ENCODE measurements at regions not wholly inside any gene's neighbourhood (a gene's known extent, or its start where the extent isn't known, plus 50 kb on each side); places are given as distances from the start of the nearest gene placed in this dataset.

GRCh38 chr4:163622379-163623035 is 128.0 kb downstream of the TMA16 start:
- no peak overlapping the region for H3K4me3 ChIP-seq (ENCODE audit: low read length)
- no peaks in the 10 kb centered on the region for H3K36me3 ChIP-seq (ENCODE audit: control insufficient read depth, insufficient read depth, low read length)
- H3K36me3 Mint-ChIP-seq = no peaks in the 10 kb centered on the region
- no peak overlapping the region for H3K27ac Mint-ChIP-seq
- H3K4me1 ChIP-seq (ENCODE audit: control insufficient read depth, insufficient read depth, low read length) = no peaks in the 10 kb centered on the region
- no peak for TF ChIP-seq CTCF (IDR thresholded peaks at IDR 0.05)
- H3K9me3 ChIP-seq (ENCODE audit: control insufficient read depth, insufficient read depth, low read length) = no peaks in the 10 kb centered on the region
- H3K27ac ChIP-seq (ENCODE audit: low read length) = no peak overlapping the region
- no peak for ATAC-seq
- DNase-seq = no peak
- 69% methylated on average over 5 of the region's 5 CpGs for WGBS (ENCODE audit: insufficient coverage)
- no peak overlapping the region for H3K4me3 Mint-ChIP-seq
- H3K9me3 Mint-ChIP-seq = peaks cover 3 to 7% of the 10 kb centered on the region in 2 donors
- no peaks in the 10 kb centered on the region for H3K27me3 ChIP-seq (ENCODE audit: control insufficient read depth, insufficient read depth, low read length)
- no peaks in the 10 kb centered on the region for H3K4me1 Mint-ChIP-seq
- no peaks in the 10 kb centered on the region for H3K27me3 Mint-ChIP-seq (ENCODE audit: low read depth in 2 of 2)
- intact Hi-C loops (cut with micrococcal nuclease) = no loop called here

GRCh38 chr4:163623787-163624186 is 129.3 kb downstream of the TMA16 start:
- DNase-seq (no peak), ATAC-seq (no peak)
- peaks cover 3 to 7% of the 10 kb centered on the region in 2 donors for H3K9me3 Mint-ChIP-seq
- no peaks in the 10 kb centered on the region for H3K4me1 Mint-ChIP-seq
- H3K27me3 ChIP-seq (ENCODE audit: control insufficient read depth, insufficient read depth, low read length) = no peaks in the 10 kb centered on the region
- no peaks in the 10 kb centered on the region for H3K36me3 ChIP-seq (ENCODE audit: control insufficient read depth, insufficient read depth, low read length)
- H3K4me1 ChIP-seq (ENCODE audit: control insufficient read depth, insufficient read depth, low read length) = no peaks in the 10 kb centered on the region
- no peak overlapping the region for H3K4me3 ChIP-seq (ENCODE audit: low read length)
- no peak for TF ChIP-seq CTCF (IDR thresholded peaks at IDR 0.05)
- H3K27ac Mint-ChIP-seq = no peak overlapping the region
- 91% methylated on average over 4 of the region's 4 CpGs for WGBS (ENCODE audit: insufficient coverage)
- no peaks in the 10 kb centered on the region for H3K36me3 Mint-ChIP-seq
- H3K4me3 Mint-ChIP-seq = no peak overlapping the region
- no peak overlapping the region for H3K27ac ChIP-seq (ENCODE audit: low read length)
- H3K9me3 ChIP-seq (ENCODE audit: control insufficient read depth, insufficient read depth, low read length) = no peaks in the 10 kb centered on the region
- intact Hi-C loops (cut with micrococcal nuclease) = no loop called here
- H3K27me3 Mint-ChIP-seq (ENCODE audit: low read depth in 2 of 2) = no peaks in the 10 kb centered on the region

- H3K27ac Mint-ChIP-seq = no peak overlapping the region
- no peak overlapping the region for H3K27ac ChIP-seq (ENCODE audit: low read length)
- H3K4me1 Mint-ChIP-seq = no peaks in the 10 kb centered on the region
- no peaks in the 10 kb centered on the region for H3K36me3 ChIP-seq (ENCODE audit: control insufficient read depth, insufficient read depth, low read length)
- H3K27me3 Mint-ChIP-seq (ENCODE audit: low read depth in 2 of 2) = no peaks in the 10 kb centered on the region
- no peaks in the 10 kb centered on the region for H3K4me1 ChIP-seq (ENCODE audit: control insufficient read depth, insufficient read depth, low read length)
- no peak for ATAC-seq
- peaks cover 3% of the 10 kb centered on the region in 2 donors for H3K9me3 Mint-ChIP-seq
- no peak overlapping the region for H3K4me3 Mint-ChIP-seq
- WGBS (ENCODE audit: insufficient coverage) = 55% methylated on average over 1 of the region's 1 CpG
- intact Hi-C loops (cut with micrococcal nuclease) = no loop called here
- TF ChIP-seq CTCF (IDR thresholded peaks at IDR 0.05) = no peak
- no peak overlapping the region for H3K4me3 ChIP-seq (ENCODE audit: low read length)
- no peaks in the 10 kb centered on the region for H3K36me3 Mint-ChIP-seq
- no peaks in the 10 kb centered on the region for H3K27me3 ChIP-seq (ENCODE audit: control insufficient read depth, insufficient read depth, low read length)
- H3K9me3 ChIP-seq (ENCODE audit: control insufficient read depth, insufficient read depth, low read length) = no peaks in the 10 kb centered on the region
- DNase-seq = peak in 1 of 2 donors; percentile 11
Observed at GRCh38 chr4:163624727-163625126, 130.2 kb downstream of the TMA16 start.

GRCh38 chr4:163631288-163631687 is 136.8 kb downstream of the TMA16 start:
- H3K27ac ChIP-seq (ENCODE audit: low read length) = no peak overlapping the region
- H3K4me1 ChIP-seq (ENCODE audit: control insufficient read depth, insufficient read depth, low read length) = no peaks in the 10 kb centered on the region
- intact Hi-C loops (cut with micrococcal nuclease) = no loop called here
- Mint-ChIP-seq H3K27me3 (ENCODE audit: low read depth in 2 of 2) (no peaks in the 10 kb centered on the region), H3K4me3 (no peak overlapping the region), H3K36me3 (no peaks in the 10 kb centered on the region), H3K27ac (no peak overlapping the region), H3K9me3 (peaks cover 8 to 13% of the 10 kb centered on the region in 2 donors), H3K4me1 (no peaks in the 10 kb centered on the region)
- H3K9me3 ChIP-seq (ENCODE audit: control insufficient read depth, insufficient read depth, low read length) = no peaks in the 10 kb centered on the region
- no peak for DNase-seq
- WGBS (ENCODE audit: insufficient coverage) = 82% methylated on average over 5 of the region's 6 CpGs
- TF ChIP-seq CTCF (IDR thresholded peaks at IDR 0.05) = no peak
- no peak overlapping the region for H3K4me3 ChIP-seq (ENCODE audit: low read length)
- no peaks in the 10 kb centered on the region for H3K36me3 ChIP-seq (ENCODE audit: control insufficient read depth, insufficient read depth, low read length)
- H3K27me3 ChIP-seq (ENCODE audit: control insufficient read depth, insufficient read depth, low read length) = no peaks in the 10 kb centered on the region
- no peak for ATAC-seq

Data from natural killer cell (primary cell).